Activated naive CD4-positive, alpha-beta T cell treated with anti-CD3 and anti-CD28 coated beads, Interleukin-2, amount 50 U/mL, for 16 hours (primary cell): ENCODE measurements at regions not wholly inside any gene's neighbourhood (a gene's known extent, or its start where the extent isn't known, plus 50 kb on each side); places are given as distances from the start of the nearest gene placed in this dataset.
"Not testable (repeated sequence)": the region's sequence is repeated elsewhere in the genome, so short reads cannot be mapped to it uniquely, and the experiment has no call there.

ENCODE experiments used
- DNase-seq: peaks from one replicate; pipeline ENCODE4 v3.0.0-alpha.2; 2020

GRCh38 chr10:29820890-29821461 lies 186.2 kb upstream of the SVIL start:
- no peak for DNase-seq

GRCh38 chr10:29816801-29817558 lies 182.2 kb upstream of the SVIL start:
- DNase-seq = no peak

- no peak for DNase-seq
Measured at GRCh38 chr10:29815572-29815971, 180.8 kb upstream of the SVIL start.

GRCh38 chr10:29811751-29812427 lies 177.1 kb upstream of the SVIL start:
- no peak for DNase-seq

GRCh38 chr10:29810816-29811215 lies 176.0 kb upstream of the SVIL start:
- DNase-seq = no peak

GRCh38 chr10:29810231-29810630 lies 175.5 kb upstream of the SVIL start:
- DNase-seq = not testable (repeated sequence)

GRCh38 chr10:29809383-29809782 lies 174.6 kb upstream of the SVIL start:
- DNase-seq = no peak

GRCh38 chr10:29807163-29807806 lies 172.5 kb upstream of the SVIL start:
- no peak for DNase-seq

- DNase-seq = no peak
Measured at GRCh38 chr10:29806350-29806788, 171.6 kb upstream of the SVIL start.

GRCh38 chr10:29805134-29805723 lies 170.5 kb upstream of the SVIL start:
- DNase-seq = no peak

- no peak for DNase-seq
Measured at GRCh38 chr10:29804025-29804852, 169.5 kb upstream of the SVIL start.

GRCh38 chr10:29802171-29802570 lies 167.4 kb upstream of the SVIL start:
- no peak for DNase-seq

- no peak for DNase-seq
Measured at GRCh38 chr10:29798921-29799690, 164.3 kb upstream of the SVIL start.

GRCh38 chr10:29797616-29798015 lies 162.8 kb upstream of the SVIL start:
- no peak for DNase-seq

- no peak for DNase-seq
Measured at GRCh38 chr10:29795850-29796249, 161.1 kb upstream of the SVIL start.

GRCh38 chr10:29794776-29795611 lies 160.2 kb upstream of the SVIL start:
- DNase-seq = no peak

GRCh38 chr10:29791773-29792172 lies 157.0 kb upstream of the SVIL start:
- DNase-seq = no peak

GRCh38 chr10:29790207-29790606 lies 155.4 kb upstream of the SVIL start:
- no peak for DNase-seq

- DNase-seq = no peak
Measured at GRCh38 chr10:29788113-29788512, 153.3 kb upstream of the SVIL start.

- no peak for DNase-seq
Measured at GRCh38 chr10:29785701-29786100, 150.9 kb upstream of the SVIL start.
